DOHH2 (cell line): ENCODE measurements at regions not wholly inside any gene's neighbourhood (a gene's known extent, or its start where the extent isn't known, plus 50 kb on each side); places are given as distances from the start of the nearest gene placed in this dataset.

ENCODE experiments used
- CTCF ChIP-seq: fragments of 200-600 bp; sonication (generic); IDR thresholded peaks from one replicate; pipeline ENCODE4 v1.5.1; 2014; ENCODE audit warnings: antibody characterized with exemption, mild to moderate bottlenecking, low read depth, low read length; ENCODE audit not compliant: poor library complexity, severe bottlenecking
- EZH2phosphoT487 ChIP-seq: fragments of 200-600 bp; sonication (generic); IDR thresholded peaks from 2 replicates; pipeline ENCODE4 v1.6.1; 2017; ENCODE audit warnings: borderline replicate concordance, mild to moderate bottlenecking, antibody characterized with exemption, low read length, moderate library complexity, mixed read lengths

GRCh38 chr14:103204852-103205540 lies 81.7 kb downstream of the TNFAIP2 start:
- no peak for TF ChIP-seq CTCF
- TF ChIP-seq EZH2phosphoT487: no peak
